RWPE2 (cell line): ENCODE measurements at regions not wholly inside any gene's neighbourhood (a gene's known extent, or its start where the extent isn't known, plus 50 kb on each side); places are given as distances from the start of the nearest gene placed in this dataset.

ENCODE experiments used
- ATAC-seq: fragments of 200-7000 bp; cut with Tn5 transposase; 3 replicates; pipeline ENCODE4 v1.9.1; 2021; ENCODE audit warnings: low read depth
- DNase-seq: peaks from one replicate; pipeline ENCODE4 v3.0.0-alpha.2; 2020; ENCODE audit warnings: low spot score
- H3K27ac ChIP-seq: fragments of 450-650 bp; 2 replicates; pipeline ENCODE4 v1.5.1; 2017; ENCODE audit warnings: mild to moderate bottlenecking; ENCODE audit not compliant: poor library complexity, severe bottlenecking
- H3K27me3 ChIP-seq: fragments of 250-450 bp; sonication (Bioruptor Pico); 2 replicates; pipeline ENCODE4 v1.5.1; 2021; ENCODE audit warnings: mild to moderate bottlenecking, moderate library complexity; ENCODE audit not compliant: insufficient read depth, poor library complexity, severe bottlenecking
- H3K36me3 ChIP-seq: fragments of 250-450 bp; sonication (Bioruptor Pico); 2 replicates; pipeline ENCODE4 v1.5.1; 2020; ENCODE audit warnings: low read depth, mild to moderate bottlenecking, moderate library complexity
- H3K4me1 ChIP-seq: fragments of 250-450 bp; sonication (Bioruptor Pico); 2 replicates; pipeline ENCODE4 v1.5.1; 2021; ENCODE audit warnings: mild to moderate bottlenecking, moderate library complexity; ENCODE audit not compliant: insufficient read depth, poor library complexity, severe bottlenecking
- H3K4me3 ChIP-seq: fragments of 250-450 bp; sonication (Bioruptor Pico); 2 replicates; pipeline ENCODE4 v1.5.1; 2021; ENCODE audit warnings: mild to moderate bottlenecking, moderate library complexity; ENCODE audit not compliant: severe bottlenecking
- H3K9me3 ChIP-seq: fragments of 250-450 bp; sonication (Bioruptor Pico); 2 replicates; pipeline ENCODE4 v1.5.1; 2021; ENCODE audit warnings: mild to moderate bottlenecking, moderate library complexity; ENCODE audit not compliant: severe bottlenecking
- TF ChIP-seq, protein P1 (sequence below): fragments of 450-650 bp; IDR thresholded peaks from one replicate; pipeline ENCODE4 v1.5.1; 2017; ENCODE audit warnings: mild to moderate bottlenecking, moderate library complexity; ENCODE audit not compliant: poor library complexity, severe bottlenecking

DNA sequence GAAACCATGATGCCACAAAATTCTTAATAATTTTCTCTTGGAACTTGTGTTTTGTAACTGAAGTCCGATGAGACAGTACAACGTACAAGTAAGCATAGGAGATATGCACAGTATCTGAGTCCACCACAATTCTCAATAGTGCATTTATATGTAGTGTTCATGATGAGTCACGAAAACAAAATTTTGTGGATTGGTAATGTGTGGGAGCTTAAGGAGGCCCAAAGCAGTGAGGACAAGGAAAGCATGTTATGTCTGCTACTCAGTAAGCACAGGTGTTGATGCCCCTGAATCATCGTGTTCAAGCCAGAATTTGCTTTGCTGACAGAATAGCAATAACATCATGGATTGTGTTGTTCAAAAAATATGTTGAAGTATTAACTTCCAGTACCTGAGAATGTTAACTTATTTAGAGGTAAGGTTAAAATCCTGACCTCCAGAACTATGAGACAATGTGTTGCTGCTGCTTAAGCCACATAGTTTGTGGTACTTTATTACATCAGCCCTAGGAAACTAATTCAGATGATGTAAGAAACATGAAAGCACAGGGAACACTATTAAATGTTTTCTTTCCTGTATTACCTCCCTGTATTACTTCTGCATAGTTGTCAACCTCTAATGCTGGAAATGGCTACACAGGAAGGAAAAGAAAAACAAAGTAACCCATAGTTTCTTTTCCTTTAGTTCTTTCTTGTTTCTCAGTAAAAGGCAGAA is 201.3 kb downstream of the SLITRK6 start:
- no peak for DNase-seq
- H3K4me3 ChIP-seq, result no peak overlapping the region
- no peaks in the 10 kb centered on the region for H3K4me1 ChIP-seq
- H3K27me3 ChIP-seq, result no peaks in the 10 kb centered on the region
- no peak overlapping the region for H3K27ac ChIP-seq
- no peaks in the 10 kb centered on the region for H3K36me3 ChIP-seq
- no peaks in the 10 kb centered on the region for H3K9me3 ChIP-seq
- TF ChIP-seq, protein P1, sequence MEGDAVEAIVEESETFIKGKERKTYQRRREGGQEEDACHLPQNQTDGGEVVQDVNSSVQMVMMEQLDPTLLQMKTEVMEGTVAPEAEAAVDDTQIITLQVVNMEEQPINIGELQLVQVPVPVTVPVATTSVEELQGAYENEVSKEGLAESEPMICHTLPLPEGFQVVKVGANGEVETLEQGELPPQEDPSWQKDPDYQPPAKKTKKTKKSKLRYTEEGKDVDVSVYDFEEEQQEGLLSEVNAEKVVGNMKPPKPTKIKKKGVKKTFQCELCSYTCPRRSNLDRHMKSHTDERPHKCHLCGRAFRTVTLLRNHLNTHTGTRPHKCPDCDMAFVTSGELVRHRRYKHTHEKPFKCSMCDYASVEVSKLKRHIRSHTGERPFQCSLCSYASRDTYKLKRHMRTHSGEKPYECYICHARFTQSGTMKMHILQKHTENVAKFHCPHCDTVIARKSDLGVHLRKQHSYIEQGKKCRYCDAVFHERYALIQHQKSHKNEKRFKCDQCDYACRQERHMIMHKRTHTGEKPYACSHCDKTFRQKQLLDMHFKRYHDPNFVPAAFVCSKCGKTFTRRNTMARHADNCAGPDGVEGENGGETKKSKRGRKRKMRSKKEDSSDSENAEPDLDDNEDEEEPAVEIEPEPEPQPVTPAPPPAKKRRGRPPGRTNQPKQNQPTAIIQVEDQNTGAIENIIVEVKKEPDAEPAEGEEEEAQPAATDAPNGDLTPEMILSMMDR, result no peak
- ATAC-seq, result no peak

GRCh38 chr13:85592211-85592610 is 207.0 kb downstream of the SLITRK6 start:
- H3K4me1 ChIP-seq, result peaks cover 34% of the 10 kb centered on the region

GRCh38 chr13:85590231-85590931 is 208.8 kb downstream of the SLITRK6 start:
- peak; percentile 19 for ATAC-seq
- TF ChIP-seq, protein P1, result no peak
- Histone ChIP-seq H3K27me3 (no peaks in the 10 kb centered on the region), H3K9me3 (peaks cover 3% of the 10 kb centered on the region), H3K4me1 (peaks cover 46% of the 10 kb centered on the region), H3K27ac (peak overlapping the region; percentile 99), H3K4me3 (no peak overlapping the region), H3K36me3 (peaks cover 3% of the 10 kb centered on the region)
- no peak for DNase-seq

More at GRCh38 chr13:85592211-85592610, 207.0 kb downstream of the SLITRK6 start:
- peak overlapping the region; percentile 99 for H3K27ac ChIP-seq
- H3K36me3 ChIP-seq, result peaks cover 3% of the 10 kb centered on the region; the same call in 1 of the 2 replicates
- DNase-seq (no peak), ATAC-seq (peak; percentile 25; the same call in 1 of the 3 replicates)
- no peaks in the 10 kb centered on the region for H3K27me3 ChIP-seq
- H3K4me3 ChIP-seq, result no peak overlapping the region
- H3K9me3 ChIP-seq, result no peaks in the 10 kb centered on the region
- TF ChIP-seq, protein P1, result no peak

GRCh38 chr13:85589021-85589420 is 210.2 kb downstream of the SLITRK6 start:
- Histone ChIP-seq H3K27ac (peak overlapping the region; percentile 99), H3K36me3 (peaks cover 3% of the 10 kb centered on the region), H3K9me3 (peaks cover 3% of the 10 kb centered on the region), H3K4me1 (peaks cover 50% of the 10 kb centered on the region), H3K4me3 (no peak overlapping the region), H3K27me3 (no peaks in the 10 kb centered on the region)
- TF ChIP-seq, protein P1, result no peak
- DNase-seq (no peak), ATAC-seq (no peak)
